Upper lobe of left lung (tissue), 4 donors: ENCODE measurements at regions not wholly inside any gene's neighbourhood (a gene's known extent, or its start where the extent isn't known, plus 50 kb on each side); places are given as distances from the start of the nearest gene placed in this dataset.

Experiments
- POLR2A ChIP-seq, 4 donors: fragments of 450-650 bp; IDR thresholded peaks; one replicate each; pipeline ENCODE4 v1.5.1; 2016 to 2017; ENCODE audit warnings: antibody characterized with exemption in 4 of 4, mild to moderate bottlenecking in 2 of 4
- POLR2AphosphoS5 ChIP-seq, 2 donors: sonication (generic); formaldehyde crosslinking; IDR thresholded peaks; one replicate each; pipeline ENCODE4 v1.5.1; 2017; ENCODE audit warnings: antibody characterized with exemption in 2 of 2
- TF ChIP-seq, protein P1 (sequence below), 6 experiments: fragments of 450-650 bp in 4 of 6; fragments of 200-600 bp in 2 of 6; sonication (generic) in 2 of 6; IDR thresholded peaks; one replicate each; pipeline ENCODE4 v1.5.1; 2016 to 2019; ENCODE audit warnings: antibody characterized with exemption in 6 of 6

DNA sequence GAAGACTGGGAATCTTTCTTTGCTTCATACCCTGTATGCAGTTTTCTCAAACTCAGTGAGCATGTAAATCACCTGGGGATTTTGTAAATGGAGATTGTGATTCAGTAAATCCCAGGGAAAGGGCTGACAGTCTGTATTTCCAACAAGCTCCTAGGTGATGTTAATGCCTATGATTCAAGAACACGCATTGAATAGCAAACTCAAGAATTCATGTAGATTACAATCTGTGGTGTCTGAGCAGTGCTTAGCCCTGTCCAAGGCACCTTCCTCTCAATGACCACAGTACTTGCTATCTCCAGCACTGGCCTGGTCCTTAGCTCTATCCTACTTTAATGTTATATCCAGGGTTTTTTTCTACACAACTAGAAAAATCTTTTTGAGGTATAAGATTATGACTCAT, 721.4 kb upstream of the MEF2C start:
- TF ChIP-seq POLR2A (IDR thresholded peaks at IDR 0.05) (no peak), POLR2AphosphoS5 (IDR thresholded peaks at IDR 0.05) (no peak)
- TF ChIP-seq, protein P1, sequence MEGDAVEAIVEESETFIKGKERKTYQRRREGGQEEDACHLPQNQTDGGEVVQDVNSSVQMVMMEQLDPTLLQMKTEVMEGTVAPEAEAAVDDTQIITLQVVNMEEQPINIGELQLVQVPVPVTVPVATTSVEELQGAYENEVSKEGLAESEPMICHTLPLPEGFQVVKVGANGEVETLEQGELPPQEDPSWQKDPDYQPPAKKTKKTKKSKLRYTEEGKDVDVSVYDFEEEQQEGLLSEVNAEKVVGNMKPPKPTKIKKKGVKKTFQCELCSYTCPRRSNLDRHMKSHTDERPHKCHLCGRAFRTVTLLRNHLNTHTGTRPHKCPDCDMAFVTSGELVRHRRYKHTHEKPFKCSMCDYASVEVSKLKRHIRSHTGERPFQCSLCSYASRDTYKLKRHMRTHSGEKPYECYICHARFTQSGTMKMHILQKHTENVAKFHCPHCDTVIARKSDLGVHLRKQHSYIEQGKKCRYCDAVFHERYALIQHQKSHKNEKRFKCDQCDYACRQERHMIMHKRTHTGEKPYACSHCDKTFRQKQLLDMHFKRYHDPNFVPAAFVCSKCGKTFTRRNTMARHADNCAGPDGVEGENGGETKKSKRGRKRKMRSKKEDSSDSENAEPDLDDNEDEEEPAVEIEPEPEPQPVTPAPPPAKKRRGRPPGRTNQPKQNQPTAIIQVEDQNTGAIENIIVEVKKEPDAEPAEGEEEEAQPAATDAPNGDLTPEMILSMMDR (IDR thresholded peaks at IDR 0.05) = no peak
